Fibroblast of the conjunctiva (primary cell): ENCODE measurements at regions not wholly inside any gene's neighbourhood (a gene's known extent, or its start where the extent isn't known, plus 50 kb on each side); places are given as distances from the start of the nearest gene placed in this dataset.

Experiments used
- DNase-seq: peaks from one replicate; pipeline ENCODE4 v3.0.0-alpha.2; 2010; ENCODE audit warnings: low read depth

DNA sequence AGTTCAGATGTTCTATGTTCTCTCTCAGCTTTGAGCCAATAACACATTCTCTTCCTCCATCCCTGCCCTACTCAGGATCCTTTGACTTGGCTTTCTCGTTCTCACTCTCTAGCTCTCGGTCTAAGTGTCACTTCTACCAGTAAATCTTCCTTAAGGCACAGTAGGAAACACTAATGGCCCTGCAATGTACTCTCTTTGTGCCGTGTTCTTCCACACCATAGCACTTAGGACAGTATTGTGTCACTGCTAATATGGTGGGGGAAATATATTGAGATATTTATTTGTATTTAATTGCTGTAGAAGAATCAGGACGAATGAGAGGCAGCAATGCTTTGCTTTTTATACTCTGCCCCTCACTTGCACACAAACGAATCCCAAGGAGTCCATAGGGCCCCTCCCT is 493.1 kb downstream of the SHISA9 start:
- DNase-seq: no peak

DNA sequence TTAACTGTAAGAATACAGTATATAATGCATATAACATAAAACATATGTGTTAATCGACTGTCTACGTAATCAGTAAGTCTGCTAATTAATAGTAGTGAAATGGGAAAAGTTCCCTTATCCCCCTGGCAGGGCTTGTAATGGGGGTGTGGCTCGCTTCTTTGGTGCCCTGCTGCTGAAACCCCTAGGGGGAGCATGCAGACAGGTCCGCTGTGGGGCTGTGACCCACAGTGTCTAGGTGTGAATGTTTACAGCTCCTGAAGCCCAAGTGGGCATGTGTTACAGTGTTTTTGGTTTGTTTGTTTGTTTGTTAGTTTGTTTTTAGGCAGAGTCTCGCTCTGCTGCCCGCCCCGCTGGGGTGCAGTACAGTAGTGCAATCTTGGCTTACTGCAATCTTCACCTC is 495.7 kb downstream of the SHISA9 start:
- DNase-seq: no peak

DNA sequence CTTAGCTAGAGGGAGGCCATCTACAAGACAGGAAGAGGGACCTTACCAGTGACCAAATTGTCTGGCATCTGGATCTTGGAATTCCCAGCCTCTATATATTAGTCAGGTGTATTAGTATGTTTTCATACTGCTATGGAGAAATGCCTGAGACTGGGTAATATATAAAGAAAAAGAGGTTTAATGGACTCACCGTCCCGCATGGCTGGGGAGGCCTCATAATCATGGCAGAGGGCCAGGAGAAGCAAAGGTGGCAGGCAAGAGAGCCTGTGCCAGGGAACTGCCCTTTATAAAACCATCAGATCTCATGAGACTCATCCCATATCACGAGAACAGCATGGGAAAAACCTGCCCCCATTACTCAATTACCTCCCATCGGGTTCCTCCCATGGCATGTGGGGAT is 500.2 kb downstream of the SHISA9 start:
- DNase-seq: no peak

DNA sequence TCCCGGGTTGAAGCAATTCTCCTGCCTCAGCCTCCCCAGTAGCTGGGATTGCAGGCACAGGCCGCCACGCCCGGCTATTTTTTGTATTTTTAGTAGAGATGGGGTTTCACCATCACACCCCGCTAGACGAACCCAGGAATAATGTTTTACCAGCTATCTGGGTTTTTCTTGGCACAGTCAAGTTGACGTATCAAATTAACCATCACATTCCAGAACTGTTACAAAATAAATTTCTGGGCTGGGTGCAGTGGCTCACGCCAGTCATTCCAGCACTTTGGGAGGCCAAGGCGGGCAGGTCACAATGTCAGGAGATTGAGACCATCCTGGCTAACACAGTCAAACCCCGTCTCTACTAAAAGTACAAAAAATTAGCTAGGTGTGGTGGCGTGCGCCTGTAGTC is 501.2 kb downstream of the SHISA9 start:
- DNase-seq: no peak

DNA sequence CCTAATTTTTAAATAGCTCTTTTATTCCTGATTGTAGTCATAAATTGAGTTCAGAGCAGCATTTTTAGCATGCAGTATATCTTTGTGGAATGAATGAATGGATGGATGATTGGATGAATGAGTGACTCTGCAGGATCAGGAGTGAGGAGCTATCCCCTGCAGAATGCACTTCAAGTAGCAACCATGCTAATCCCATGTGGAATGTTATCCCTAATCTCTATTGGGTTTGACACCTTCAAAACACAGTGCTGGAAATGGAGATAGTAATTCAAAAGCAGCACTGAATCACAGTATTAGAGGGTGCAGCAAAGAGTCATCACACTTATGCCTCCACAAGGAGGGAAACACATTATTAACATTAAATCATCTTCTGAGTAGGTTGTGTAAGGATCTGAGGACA is 501.9 kb downstream of the SHISA9 start:
- DNase-seq: no peak

DNA sequence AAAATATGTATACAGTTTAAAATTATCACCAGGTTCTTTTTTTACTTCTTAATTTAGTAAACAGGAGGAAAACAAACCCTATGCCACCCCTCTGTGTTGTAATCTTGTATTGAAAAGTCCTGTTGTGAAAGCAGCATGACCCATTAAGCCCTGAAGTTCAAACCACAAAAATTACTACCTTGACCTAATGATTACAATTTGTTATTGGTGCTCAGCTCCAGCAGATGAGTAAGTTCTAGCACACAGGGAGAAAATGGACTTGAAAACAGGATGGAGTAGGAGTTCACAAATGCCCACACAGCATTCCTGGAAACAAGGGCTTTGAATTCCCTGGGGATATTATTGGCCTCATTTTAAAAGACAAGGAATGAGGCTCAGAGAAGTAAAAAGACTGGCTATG is 505.8 kb upstream of the ERCC4 start:
- no peak for DNase-seq

DNA sequence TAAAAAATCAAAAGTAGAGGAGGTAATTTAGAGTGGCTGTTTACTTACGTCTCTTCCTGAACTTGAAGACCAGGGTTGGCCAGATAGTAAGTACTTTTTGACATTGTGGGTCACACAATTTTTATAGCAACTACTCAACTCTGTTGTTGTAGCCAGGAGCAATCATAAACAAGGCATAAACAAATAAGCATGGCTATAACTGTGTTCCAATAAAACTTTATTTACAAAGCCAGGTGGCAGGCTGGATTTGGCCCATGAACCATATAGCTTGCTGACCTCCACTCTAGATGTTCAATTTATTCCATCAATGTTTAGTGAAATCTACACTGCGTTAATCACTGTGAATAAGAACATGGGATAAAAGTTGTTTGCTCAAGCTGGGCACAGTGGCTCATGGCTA is 500.4 kb upstream of the ERCC4 start:
- no peak for DNase-seq

DNA sequence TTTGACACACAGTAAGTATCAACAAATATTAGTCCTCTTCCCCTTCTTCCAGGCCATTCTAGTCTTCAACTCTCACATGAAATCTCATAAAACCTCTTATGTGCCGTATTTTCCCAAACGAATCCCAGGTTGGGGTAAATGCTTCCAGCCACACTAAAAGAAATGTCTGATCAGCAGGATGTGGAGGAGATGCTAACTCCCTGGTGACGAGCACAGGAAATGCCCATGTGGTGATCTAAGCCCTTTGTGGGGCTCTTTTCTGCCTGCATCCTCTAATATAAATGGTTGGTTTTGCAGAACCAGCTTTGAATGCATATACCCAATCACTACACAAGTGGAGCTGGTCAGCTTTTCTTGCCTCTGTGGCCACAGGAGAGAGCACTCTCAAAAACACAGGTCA is 498.2 kb upstream of the ERCC4 start:
- DNase-seq: no peak

DNA sequence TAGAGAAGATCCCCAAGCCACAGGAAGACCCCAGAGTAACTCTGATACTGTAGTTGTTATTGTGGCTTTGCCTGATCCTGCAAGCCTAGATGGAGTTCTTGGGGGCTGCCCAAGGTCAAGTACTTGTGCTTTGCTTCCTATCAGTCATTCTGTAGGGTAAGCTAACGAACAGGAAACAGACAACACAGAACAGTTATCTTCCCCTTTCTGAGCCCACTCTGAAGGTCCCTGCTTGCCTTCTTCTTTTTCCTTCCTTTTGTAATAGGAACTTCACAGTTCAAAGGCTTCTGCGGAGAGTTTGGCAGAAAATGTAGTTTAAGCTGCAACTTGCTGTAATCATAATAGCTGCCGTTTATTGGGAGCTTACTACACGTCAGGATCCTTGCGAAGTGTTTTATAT is 494.1 kb upstream of the ERCC4 start:
- no peak for DNase-seq

DNA sequence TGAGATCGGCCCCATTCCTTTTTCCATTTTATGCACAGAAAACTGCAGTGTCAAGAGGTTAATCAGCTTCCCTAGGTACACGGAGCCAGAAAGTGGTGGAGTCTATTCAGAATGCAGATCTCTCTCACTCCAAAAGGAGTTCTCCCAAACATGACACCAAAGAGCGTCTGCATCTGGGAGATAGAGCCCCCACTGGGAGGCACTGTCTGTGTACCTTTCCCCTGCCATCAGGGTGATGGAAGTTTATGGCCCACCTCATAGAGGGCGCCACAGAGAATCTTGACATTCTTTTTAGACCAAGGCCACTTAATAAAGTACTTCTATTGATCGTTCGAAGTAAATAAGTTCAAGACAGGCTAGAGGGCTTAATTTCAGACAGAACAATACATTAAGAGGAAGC is 493.7 kb upstream of the ERCC4 start:
- DNase-seq: no peak

DNA sequence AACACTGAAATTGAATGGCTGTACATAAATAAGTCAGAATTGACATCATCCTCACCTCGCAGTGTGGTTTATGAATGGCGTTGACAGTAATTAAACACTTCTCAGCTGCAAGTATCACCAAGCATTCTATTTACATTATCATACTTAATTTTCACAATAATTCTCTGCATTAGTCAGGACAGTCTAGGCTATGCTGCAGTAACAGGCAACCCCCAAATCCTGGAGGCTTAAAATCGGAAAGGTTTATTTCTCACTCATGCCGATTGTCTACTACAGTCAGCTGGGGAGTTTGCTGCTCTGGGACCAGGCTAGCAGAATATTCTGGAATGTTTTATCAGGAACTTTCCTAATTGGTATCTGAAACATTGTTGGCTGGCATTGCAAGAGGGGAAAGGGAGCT is 493.2 kb upstream of the ERCC4 start:
- no peak for DNase-seq

DNA sequence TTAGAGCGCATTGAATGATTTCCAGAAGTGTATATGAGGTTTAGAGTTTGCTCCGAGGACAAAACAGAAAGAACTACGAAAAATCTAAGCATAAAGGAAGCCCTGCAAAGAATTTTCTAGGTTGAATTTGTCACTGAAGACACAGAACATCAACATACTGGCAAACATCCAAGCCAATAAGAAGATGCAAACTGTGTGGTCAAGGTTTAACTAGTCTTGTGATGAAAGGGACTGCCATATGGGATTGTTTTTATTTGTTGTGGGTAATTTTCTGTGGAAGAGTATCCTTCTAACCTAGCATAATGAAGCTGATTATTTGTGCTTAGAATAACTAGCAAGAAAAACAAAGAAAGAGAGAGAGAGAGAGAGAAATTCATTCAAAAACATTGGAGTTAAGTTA is 492.0 kb upstream of the ERCC4 start:
- DNase-seq: no peak

DNA sequence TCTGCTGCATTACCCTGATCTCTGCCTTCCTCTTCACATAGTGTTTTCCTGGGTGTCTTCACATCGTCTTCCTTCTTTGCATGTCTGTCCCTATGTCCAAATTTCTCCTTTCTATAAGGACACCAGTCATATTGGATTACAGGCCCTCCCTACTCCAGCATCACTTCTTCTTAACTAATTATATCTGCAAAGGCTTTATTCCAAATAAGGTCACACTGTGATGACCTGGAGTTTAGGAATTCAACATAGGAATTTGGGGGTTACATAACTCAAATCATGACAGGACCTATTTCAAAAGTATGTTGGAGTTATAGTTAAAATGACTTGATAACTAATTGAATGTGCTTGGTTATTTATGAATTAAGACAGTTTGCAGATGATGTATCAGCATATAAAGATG is 490.5 kb upstream of the ERCC4 start:
- no peak for DNase-seq

DNA sequence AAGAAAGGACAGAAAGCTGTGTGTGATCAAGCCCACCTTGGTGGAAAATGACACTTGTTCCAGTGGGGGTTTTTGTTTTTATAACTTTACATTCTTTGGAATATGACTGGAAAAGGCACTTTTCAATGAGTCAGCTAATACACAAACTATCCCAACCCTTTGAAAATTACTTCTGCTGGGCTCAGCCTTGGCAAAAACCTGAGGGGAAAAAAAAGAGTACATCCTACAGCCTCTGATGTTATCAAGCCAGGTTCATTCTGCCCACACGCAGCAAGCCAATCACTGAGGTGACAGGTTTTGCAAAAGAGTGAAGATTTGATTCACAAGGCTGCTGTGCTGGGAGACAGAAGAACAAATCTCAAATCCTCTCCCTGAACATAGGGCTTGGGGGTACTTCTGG is 484.5 kb upstream of the ERCC4 start:
- no peak for DNase-seq

DNA sequence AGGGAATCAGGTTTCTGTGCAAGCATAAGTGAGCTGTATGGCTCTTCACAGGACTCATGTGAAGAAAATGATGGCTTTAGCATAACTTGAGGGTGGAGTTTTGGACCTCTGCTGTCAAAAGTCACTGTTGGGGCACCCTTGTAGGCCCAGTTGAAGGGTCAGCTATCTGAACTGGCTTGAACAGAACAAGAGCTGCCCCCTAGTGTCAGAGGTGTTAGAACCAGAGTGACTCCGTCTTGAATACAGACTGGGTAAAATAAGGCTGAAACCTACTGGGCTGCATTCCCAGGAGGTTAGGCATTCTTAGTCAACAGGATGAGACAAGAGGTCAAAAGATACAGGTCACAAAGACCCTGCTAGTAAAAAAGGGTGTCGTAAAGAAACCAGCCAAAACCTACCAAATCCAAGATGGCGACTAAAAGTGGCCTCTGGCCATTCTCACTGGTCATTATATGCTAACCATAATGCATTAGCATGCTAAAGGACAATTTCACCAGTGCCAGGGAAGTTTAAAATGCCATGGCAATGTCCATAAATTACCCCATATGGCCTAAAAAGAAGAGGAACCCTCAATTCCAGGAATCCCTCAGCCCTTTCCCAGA is 484.0 kb upstream of the ERCC4 start:
- no peak for DNase-seq

DNA sequence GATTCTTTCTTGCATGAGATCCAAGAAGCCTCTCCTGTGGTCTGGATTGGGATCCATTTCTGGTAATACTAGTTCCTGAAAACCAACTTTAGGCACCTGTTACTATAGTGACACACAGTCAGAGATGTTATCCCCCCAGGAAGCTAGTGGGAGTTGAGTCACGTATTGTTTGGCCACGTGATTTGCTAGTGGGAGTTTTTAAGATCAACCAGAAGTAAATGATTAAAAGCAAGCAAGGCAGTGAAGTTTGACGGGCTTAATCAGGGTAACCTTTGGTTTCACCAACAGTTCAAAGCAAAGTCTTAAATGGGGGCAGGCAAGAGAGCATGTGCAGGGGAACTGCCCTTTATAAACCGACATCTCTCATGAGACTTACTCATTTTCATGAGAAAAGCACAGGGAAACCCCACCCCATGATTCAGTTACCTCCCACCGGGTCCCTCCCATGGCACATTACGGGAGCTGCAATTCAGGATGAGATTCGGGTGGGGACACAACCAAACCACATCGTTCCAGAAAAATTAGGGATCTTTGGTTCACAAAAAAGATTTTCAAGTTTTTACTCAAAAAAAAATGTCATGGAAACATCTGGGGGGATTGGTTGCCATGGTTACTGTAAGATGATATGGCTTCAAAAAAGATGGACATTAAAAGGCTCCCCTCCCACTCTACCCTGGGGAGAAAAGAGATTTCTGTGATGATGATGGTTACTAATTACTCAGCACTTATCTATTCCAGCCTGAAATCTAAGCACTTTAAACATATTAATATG is 483.1 kb upstream of the ERCC4 start:
- no peak for DNase-seq

DNA sequence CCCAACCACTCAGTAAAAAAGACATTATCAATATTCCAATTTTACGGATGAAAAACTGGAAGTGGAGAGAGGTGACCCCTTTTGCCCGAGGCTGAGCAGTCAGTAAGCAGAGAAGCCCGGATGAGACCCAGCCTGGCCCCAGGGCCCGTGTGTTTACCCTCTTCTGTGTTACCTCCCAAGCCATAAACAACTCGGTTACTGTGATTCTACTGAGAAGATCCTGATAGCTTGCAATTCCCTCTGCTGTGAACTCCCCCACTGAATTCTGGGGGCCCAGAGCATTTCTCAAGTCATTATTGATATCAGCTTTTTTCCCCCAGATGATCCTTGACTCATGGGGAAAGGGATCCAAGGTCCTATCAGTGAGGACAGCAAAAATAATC is 482.6 kb upstream of the ERCC4 start:
- DNase-seq: no peak

DNA sequence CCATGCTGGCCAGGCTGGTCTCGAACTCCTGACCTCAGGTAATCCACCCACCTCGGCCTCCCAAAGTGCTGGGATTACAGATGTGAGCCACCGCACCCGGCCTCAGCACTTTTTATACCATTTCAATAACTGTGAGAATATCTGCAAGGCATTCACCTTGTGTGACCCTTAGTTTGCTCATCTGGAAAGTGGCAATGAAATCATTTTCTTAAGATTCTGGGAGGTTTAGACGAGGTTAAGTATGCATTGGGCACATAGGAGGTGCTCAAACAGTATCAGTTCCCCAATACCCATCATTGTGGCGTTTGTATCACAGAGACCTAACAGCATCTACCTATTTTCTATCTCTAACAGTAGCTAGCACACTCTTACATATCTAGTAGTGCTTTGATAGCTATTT is 481.9 kb upstream of the ERCC4 start:
- no peak for DNase-seq

DNA sequence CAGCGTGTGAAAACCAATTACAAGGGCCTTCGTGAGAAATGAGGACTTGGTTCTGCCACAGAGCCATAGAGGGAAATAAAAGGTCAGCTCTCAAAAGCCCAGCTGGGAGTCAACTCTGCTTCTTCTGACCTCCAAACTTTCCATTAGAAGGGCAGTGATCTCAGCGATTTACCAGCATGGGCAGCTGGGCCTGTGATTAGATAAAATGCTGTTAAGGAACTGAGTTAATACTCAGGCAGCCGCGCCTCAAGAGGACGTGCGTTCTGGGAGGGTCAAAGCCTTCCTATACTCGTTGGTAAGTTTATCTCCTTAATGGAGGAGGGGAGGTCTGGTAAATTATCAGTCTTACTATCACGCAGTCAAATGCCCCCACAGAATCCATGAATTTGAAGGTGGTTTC is 480.2 kb upstream of the ERCC4 start:
- DNase-seq: no peak

DNA sequence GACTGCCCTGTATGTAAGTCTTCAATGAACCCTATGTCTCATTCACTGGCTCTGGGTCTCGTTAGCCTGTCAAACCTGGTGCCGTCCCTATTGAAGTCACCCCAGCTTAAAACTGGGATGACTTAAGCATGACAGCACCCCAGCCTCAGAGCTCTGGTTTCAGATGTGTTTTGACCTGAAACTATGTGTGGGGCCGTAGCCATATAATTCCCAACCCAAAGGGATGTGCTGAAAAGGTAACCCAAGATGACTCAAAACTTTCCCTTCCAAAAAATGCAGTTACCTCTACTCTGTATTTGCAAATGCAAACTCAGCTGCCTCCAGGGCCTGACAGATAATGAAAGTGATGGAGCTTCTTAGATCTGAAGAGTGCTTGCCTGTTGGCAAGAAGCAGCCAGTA is 478.3 kb upstream of the ERCC4 start:
- no peak for DNase-seq

DNA sequence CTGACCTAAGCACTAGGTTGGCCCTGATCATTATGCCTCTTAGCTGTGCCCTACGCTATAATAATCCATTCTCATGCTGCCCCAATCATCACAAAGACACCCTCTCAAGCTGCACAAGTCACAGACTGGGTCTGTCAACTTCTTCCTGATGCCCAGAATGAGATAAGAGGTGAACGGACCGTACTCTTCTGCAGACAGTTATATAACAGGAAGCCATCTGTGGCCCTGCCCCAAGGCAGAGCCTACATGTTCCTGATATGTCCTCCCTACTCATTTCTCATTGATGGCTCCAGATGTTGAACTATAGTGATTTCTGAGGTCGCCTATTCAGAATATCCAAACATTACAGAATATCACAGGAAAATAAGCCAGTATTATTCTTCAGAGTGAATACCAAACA is 471.6 kb upstream of the ERCC4 start:
- no peak for DNase-seq

DNA sequence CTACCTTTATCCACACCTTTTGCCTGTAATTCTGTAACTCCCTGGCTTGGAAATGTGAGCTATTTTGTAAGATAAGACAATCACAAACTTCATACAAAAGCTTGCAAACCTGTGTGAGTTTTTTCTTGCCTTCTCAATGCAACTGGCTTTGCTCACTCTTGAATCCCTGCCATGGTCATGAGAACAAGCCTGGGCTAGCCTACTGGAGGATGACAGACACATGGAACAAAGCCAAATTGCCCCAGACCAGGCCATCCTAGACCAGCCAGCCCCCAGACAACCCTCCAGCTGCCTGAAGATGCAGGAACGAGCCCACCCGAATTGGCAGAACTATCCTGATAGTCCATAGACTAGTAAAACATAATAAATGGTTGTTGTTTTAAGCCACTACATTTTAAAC is 466.6 kb upstream of the ERCC4 start:
- DNase-seq: no peak

DNA sequence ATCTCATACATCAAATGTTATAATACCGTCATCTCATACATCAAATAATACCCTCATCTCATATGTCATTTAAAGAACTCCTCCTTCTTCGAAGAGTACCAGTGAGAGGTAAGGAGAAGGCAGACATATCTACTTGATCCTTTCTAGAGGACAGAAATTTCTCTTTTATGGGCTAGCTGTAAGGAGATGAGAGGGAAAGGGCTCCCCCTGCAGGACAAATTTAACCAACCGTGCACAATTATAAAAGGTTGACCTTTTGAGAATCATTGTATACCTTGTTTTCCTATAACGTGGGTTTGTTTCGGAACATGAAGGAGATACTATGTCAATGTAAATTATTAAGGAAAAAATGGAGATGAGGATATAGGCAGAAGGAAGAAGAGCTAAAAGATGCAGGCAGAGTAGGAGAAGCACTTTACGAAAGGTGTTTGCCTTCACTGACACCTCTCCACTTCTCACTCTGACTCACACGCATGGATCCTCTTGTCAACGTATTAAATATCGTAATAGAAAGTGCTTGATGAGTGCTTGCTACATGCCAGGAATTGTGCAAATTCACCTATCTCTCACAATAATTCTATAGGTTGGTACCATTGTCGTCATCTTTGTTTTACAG is 465.9 kb upstream of the ERCC4 start:
- no peak for DNase-seq

DNA sequence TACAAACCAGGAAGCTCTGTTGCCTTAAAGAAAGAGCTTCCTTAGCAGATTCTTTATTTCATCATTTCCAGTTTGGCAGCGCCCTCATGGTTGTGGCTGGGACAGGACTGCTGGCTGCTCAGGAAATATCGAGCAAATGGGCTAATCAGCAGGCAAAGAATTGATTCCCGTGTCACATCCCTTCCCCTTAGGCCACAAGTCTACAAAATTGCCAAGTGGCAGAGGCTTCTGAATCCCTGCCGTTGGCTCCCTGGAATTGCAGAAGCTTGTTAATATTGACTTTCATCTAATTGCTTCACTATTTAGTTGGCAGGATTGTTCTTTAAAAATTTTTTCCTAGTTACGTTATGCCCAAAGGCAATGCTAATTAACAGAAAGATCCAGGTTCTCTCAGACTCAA is 456.3 kb upstream of the ERCC4 start:
- no peak for DNase-seq
